ENCODE measurements at regions not wholly inside any gene's neighbourhood (a gene's known extent, or its start where the extent isn't known, plus 50 kb on each side); places are given as distances from the start of the nearest gene placed in this dataset.
"Not testable (repeated sequence)": the region's sequence is repeated elsewhere in the genome, so short reads cannot be mapped to it uniquely, and the experiment has no call there.

DNA sequence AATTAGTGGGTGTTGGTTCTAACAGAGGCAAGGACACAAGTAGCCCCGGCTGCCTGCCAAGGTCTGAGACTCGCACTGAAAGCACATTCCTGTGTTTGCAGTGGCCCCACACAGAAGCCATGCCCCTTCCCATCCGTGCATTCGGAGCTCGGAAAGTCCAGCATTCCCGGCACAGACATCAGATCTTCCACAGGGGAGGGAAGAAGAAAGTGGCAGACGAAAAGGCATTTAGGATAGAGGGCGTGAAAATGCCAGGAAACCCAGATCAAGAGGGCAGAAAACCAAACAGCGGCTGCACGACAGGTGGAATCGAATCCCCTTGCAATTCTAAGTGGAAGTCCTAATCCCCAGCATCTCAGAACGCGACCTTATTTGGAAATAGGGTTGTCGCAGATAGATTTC is 105.5 kb upstream of the ASB18 start:
- TF ChIP-seq, protein P1, sequence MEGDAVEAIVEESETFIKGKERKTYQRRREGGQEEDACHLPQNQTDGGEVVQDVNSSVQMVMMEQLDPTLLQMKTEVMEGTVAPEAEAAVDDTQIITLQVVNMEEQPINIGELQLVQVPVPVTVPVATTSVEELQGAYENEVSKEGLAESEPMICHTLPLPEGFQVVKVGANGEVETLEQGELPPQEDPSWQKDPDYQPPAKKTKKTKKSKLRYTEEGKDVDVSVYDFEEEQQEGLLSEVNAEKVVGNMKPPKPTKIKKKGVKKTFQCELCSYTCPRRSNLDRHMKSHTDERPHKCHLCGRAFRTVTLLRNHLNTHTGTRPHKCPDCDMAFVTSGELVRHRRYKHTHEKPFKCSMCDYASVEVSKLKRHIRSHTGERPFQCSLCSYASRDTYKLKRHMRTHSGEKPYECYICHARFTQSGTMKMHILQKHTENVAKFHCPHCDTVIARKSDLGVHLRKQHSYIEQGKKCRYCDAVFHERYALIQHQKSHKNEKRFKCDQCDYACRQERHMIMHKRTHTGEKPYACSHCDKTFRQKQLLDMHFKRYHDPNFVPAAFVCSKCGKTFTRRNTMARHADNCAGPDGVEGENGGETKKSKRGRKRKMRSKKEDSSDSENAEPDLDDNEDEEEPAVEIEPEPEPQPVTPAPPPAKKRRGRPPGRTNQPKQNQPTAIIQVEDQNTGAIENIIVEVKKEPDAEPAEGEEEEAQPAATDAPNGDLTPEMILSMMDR (IDR thresholded peaks at IDR 0.05; ENCODE audit: insufficient read depth, low read depth, low read length, missing control alignments), result no peak
- no peak for DNase-seq (ENCODE audit: low read depth)
- no peak overlapping the region for H3K4me3 ChIP-seq (ENCODE audit: low read depth, low read length)

DNA sequence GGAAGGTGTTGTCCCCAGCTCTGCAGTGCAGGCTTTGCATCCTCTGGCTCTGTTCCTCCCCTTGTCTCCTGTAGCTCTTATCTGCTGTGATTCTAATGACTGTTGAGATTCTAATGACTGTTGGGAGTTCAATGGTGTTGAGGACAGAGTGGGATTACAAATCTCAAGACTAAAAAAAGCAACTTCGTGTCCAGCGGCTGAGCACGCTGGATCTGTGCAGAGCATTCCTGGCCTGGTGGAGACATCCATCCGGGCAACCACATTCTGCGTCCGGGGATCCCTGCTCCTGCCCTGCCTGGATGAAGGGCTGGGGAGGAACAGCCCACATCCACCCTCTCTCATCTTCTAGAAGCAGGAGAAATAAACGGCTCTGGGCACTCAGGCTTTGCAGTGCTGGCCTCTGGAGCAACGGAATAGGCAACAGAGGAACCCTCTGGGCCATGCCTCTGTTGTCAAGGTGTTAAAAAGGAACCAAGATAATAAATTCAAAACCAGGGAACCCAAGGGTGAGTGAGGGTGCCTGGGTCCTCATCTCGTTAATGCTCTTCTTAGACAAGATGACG is 106.7 kb upstream of the ASB18 start:
- DNase-seq (ENCODE audit: low read depth), result no peak
- TF ChIP-seq, protein P1 (IDR thresholded peaks at IDR 0.05; ENCODE audit: insufficient read depth, low read depth, low read length, missing control alignments), result no peak

DNA sequence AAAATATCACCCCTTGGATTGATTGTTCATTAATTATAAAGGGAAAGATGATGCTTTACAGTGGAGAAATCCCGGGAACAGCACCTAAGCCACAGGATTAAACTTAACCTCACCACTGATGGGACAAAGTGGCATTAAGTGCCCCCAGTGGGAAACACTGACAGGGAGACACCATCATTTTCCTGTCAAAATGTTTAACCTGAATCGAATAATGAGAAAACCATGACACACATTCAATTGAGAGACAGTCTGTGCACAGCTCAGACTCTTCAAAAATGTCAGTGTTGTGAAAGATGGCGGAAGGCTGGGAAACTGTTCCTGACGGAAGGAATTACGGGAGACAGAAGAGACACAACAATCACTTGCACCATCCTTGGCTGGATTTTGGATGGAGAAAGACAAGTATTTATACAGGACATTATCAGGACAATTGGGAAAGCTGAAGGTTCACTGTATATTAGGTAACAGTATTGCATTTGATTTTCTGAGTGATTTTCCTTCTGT is 111.8 kb upstream of the ASB18 start:
- H3K4me3 ChIP-seq (ENCODE audit: low read depth, low read length), result no peak overlapping the region
- TF ChIP-seq, protein P1 (IDR thresholded peaks at IDR 0.05; ENCODE audit: insufficient read depth, low read depth, low read length, missing control alignments), result no peak

More for the DNA sequence above, 106.7 kb upstream of the ASB18 start:
- no peak overlapping the region for H3K4me3 ChIP-seq (ENCODE audit: low read depth, low read length)

DNA sequence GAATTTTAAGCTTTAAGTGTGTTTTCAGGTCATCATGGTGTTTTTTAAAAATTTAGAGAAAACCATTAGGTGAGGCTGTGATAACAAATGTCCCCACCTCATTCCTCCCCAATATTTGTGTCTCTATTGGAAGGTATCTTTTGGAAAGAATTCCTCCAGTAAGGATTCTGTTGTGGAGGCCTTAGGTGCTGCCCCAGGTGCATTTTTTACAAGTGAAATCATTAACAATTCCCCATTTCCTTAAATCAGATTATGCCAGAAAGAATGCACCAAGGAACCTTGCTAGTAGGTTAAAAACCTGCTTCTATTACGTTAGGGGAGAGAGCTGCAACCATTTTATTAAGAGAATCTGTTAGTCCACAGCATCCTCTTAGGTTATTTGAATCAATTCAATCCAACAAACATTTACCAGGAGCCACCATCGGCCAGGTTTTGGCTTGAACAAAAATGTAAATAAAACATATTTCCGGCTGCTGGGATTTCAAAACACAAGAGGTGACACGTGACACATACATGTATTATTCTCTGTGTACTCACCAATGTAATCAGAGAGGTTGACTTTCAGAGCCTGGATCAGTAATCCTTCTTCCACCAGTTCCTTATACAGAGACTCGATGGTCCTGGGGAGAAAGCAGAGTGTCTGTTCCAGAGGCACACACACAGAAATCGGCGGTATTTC is 112.5 kb upstream of the ASB18 start:
- TF ChIP-seq, protein P1 (IDR thresholded peaks at IDR 0.05; ENCODE audit: insufficient read depth, low read depth, low read length, missing control alignments), result no peak
- DNase-seq (ENCODE audit: low read depth), result no peak
- no peak overlapping the region for H3K4me3 ChIP-seq (ENCODE audit: low read depth, low read length)

More for the DNA sequence above, 111.8 kb upstream of the ASB18 start:
- no peak for DNase-seq (ENCODE audit: low read depth)

DNA sequence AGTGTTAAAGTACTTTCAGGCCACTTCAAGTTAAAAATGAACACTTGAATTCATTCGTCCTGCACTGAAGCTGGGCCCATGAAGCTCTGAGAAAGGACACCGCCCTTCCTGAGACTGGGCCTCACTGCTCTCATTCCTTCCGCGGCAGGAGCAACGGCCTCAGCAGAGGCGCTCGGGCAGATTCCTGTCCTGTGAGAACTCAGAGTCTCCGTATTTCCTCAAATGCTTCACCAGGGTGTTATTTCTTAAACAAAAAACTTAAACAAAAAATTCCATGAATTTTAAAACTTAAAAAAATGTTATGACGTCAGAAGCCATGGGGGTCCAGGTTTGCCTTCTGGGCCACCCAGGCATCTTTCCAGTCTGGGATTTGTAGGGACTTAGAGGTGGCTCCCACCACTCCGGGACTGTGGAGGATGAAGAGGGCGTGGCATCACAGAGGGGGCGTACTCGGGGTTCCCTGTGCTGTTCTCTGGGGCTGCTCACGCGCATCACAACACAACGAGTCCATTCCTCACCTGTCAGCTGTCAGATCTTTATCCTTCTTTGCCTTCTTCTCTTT is 115.9 kb upstream of the ASB18 start:
- H3K4me3 ChIP-seq (ENCODE audit: low read depth, low read length), result no peak overlapping the region
- DNase-seq (ENCODE audit: low read depth), result no peak
- TF ChIP-seq, protein P1 (IDR thresholded peaks at IDR 0.05; ENCODE audit: insufficient read depth, low read depth, low read length, missing control alignments), result no peak

DNA sequence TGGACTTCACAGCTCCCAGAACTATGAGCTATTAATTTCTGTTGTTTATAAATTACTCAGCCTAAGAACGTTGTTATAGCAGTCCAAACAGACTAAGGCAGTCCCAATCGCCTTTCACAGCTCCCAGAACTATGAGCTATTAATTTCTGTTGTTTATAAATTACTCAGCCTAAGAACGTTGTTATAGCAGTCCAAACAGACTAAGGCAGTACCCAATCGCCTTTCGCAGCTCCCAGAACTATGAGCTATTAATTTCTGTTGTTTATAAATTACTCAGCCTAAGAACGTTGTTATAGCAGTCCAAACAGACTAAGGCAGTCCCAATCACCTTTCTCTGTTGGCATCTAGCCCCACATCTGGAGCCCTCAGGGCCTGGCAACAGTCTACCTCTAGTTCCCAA is 117.0 kb upstream of the ASB18 start:
- not testable (repeated sequence) for H3K4me3 ChIP-seq (ENCODE audit: low read depth, low read length); DNase-seq (ENCODE audit: low read depth)

DNA sequence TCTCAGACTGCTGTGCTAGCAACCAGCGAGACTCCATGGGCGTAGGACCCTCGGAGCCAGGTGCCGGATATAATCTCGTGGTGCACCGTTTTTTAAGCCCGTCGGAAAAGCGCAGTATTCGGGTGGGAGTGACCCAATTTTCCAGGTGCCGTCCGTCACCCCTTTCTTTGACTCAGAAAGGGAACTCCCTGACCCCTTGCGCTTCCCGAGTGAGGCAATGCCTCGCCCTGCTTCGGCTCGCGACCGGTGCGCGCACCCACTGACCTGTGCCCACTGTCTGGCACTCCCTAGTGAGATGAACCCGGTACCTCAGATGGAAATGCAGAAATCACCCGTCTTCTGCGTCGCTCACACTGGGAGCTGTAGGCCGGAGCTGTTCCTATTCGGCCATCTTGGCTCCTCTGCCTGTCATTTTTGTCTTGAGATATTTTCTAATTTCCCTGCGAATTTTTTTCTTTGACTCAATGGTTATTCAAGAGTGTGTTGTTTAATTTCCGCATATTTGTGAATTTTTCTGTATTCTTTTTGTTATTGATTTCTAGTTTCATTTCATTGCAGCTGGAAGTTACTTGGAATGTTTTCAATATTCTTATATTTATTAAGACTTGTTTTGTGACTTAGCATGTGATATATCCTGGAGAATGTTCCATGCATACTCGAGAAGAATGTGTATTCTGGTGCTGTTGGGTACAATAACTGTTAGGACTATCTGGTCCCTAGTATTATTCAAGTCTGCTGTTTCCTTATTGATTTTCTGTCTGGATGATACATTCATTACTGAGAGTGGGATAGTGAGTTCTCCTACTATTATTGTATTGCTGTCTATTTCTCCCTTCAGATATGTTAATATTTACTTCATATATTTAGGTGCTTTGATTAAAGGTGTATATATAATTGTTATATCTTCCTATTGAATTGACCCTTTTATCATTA is 125.3 kb upstream of the ASB18 start:
- not testable (repeated sequence) for DNase-seq (ENCODE audit: low read depth); H3K4me3 ChIP-seq (ENCODE audit: low read depth, low read length)
